ENCODE measurements at regions not wholly inside any gene's neighbourhood (a gene's known extent, or its start where the extent isn't known, plus 50 kb on each side); places are given as distances from the start of the nearest gene placed in this dataset.

DNA sequence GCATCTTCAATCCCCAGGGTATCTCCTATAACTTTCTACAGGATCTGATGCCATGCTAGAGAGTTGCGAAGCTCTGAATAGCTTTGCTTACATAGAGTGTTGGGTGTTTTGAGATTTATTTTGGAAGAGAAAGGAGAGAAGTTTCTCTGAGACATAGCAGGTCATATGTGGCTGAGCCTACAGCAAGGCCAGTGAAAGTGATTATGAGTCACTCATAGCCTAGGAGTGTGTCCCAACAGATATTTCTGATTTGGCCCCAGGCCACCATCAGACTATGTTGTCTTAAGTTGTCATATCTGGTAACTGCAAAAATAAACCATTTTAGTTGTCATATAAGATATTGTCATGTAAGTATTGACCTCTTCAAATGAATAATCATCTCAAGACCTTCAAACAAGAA is 132.0 kb upstream of the RAI14 start:
- no peak for TF ChIP-seq FOXP2 (optimal IDR thresholded peaks at IDR 0.05; ENCODE audit: borderline replicate concordance, extremely low read depth, extremely low read length, insufficient read depth)
- no peak for TF ChIP-seq TAF1 (IDR thresholded peaks at IDR 0.05; ENCODE audit: borderline replicate concordance, insufficient read depth, low read length)
- TF ChIP-seq, protein P1, sequence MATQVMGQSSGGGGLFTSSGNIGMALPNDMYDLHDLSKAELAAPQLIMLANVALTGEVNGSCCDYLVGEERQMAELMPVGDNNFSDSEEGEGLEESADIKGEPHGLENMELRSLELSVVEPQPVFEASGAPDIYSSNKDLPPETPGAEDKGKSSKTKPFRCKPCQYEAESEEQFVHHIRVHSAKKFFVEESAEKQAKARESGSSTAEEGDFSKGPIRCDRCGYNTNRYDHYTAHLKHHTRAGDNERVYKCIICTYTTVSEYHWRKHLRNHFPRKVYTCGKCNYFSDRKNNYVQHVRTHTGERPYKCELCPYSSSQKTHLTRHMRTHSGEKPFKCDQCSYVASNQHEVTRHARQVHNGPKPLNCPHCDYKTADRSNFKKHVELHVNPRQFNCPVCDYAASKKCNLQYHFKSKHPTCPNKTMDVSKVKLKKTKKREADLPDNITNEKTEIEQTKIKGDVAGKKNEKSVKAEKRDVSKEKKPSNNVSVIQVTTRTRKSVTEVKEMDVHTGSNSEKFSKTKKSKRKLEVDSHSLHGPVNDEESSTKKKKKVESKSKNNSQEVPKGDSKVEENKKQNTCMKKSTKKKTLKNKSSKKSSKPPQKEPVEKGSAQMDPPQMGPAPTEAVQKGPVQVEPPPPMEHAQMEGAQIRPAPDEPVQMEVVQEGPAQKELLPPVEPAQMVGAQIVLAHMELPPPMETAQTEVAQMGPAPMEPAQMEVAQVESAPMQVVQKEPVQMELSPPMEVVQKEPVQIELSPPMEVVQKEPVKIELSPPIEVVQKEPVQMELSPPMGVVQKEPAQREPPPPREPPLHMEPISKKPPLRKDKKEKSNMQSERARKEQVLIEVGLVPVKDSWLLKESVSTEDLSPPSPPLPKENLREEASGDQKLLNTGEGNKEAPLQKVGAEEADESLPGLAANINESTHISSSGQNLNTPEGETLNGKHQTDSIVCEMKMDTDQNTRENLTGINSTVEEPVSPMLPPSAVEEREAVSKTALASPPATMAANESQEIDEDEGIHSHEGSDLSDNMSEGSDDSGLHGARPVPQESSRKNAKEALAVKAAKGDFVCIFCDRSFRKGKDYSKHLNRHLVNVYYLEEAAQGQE (IDR thresholded peaks at IDR 0.05; ENCODE audit: insufficient read depth in 1 of 2, low read depth in 2 of 2, low read length in 2 of 2): no peak
- no peak for TF ChIP-seq SIN3A (IDR thresholded peaks at IDR 0.05; ENCODE audit: borderline replicate concordance, insufficient read depth, low read length)
- TF ChIP-seq POLR2AphosphoS5 (IDR thresholded peaks at IDR 0.05; ENCODE audit: low read depth, low read length): no peak

DNA sequence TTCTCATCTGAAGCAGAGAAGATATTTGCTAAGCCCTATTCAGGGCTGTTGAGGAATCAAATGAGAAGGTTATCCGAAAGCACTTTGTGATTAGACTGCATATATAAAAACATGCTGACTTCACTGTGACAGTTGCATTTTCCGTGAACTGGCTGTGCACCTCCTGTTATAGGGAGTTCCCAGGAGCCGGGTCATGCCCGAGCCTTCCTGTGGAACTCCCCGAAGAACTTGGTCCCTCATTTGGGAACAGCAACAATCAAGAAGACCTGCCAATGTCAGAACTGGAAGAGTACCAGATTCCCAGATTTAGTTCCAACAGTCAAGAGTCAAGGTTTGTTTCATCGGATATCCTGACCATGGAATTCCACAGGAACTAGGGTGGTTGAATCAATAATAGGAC is 130.4 kb upstream of the RAI14 start:
- TF ChIP-seq SIN3A (IDR thresholded peaks at IDR 0.05; ENCODE audit: borderline replicate concordance, insufficient read depth, low read length): no peak
- TF ChIP-seq TAF1 (IDR thresholded peaks at IDR 0.05; ENCODE audit: borderline replicate concordance, insufficient read depth, low read length): no peak
- TF ChIP-seq FOXP2 (optimal IDR thresholded peaks at IDR 0.05; ENCODE audit: borderline replicate concordance, extremely low read depth, extremely low read length, insufficient read depth): no peak

GRCh38 chr5:34526682-34527305 is 129.3 kb upstream of the RAI14 start:
- TF ChIP-seq, protein P1 (IDR thresholded peaks at IDR 0.05; ENCODE audit: insufficient read depth in 1 of 2, low read depth in 2 of 2, low read length in 2 of 2): no peak
- TF ChIP-seq FOXP2 (optimal IDR thresholded peaks at IDR 0.05; ENCODE audit: borderline replicate concordance, extremely low read depth, extremely low read length, insufficient read depth) (no peak), SIN3A (IDR thresholded peaks at IDR 0.05; ENCODE audit: borderline replicate concordance, insufficient read depth, low read length) (no peak), TAF1 (IDR thresholded peaks at IDR 0.05; ENCODE audit: borderline replicate concordance, insufficient read depth, low read length) (no peak), POLR2AphosphoS5 (IDR thresholded peaks at IDR 0.05; ENCODE audit: low read depth, low read length) (no peak)

GRCh38 chr5:34529581-34530331 is 126.4 kb upstream of the RAI14 start:
- TF ChIP-seq FOXP2 (optimal IDR thresholded peaks at IDR 0.05; ENCODE audit: borderline replicate concordance, extremely low read depth, extremely low read length, insufficient read depth) (no peak), SIN3A (IDR thresholded peaks at IDR 0.05; ENCODE audit: borderline replicate concordance, insufficient read depth, low read length) (no peak), POLR2AphosphoS5 (IDR thresholded peaks at IDR 0.05; ENCODE audit: low read depth, low read length) (no peak), TAF1 (IDR thresholded peaks at IDR 0.05; ENCODE audit: borderline replicate concordance, insufficient read depth, low read length) (no peak)
- TF ChIP-seq, protein P1 (IDR thresholded peaks at IDR 0.05; ENCODE audit: insufficient read depth in 1 of 2, low read depth in 2 of 2, low read length in 2 of 2): no peak

DNA sequence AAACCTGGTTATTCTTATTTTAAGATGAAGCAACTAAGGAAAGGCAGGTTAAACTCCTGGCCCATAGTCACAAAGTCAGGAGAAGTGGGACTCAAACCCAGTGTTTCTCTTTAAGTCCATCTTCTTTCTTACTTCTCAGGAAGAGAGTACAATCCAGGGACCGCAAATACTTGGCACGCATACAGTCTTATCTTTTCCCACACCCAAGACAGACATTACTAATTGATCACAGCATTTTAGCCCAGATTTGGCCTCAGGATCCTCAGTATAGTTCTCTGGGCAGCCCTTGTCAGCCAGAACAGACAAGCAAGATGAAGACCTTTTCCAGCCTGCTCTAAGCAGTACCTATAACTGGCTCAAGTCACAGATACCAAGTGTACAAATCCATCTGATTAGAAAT is 125.5 kb upstream of the RAI14 start:
- TF ChIP-seq FOXP2 (optimal IDR thresholded peaks at IDR 0.05; ENCODE audit: borderline replicate concordance, extremely low read depth, extremely low read length, insufficient read depth) (no peak), SIN3A (IDR thresholded peaks at IDR 0.05; ENCODE audit: borderline replicate concordance, insufficient read depth, low read length) (no peak), POLR2AphosphoS5 (IDR thresholded peaks at IDR 0.05; ENCODE audit: low read depth, low read length) (no peak)
- TF ChIP-seq, protein P1 (IDR thresholded peaks at IDR 0.05; ENCODE audit: insufficient read depth in 1 of 2, low read depth in 2 of 2, low read length in 2 of 2): no peak
